Naive thymus-derived CD8-positive, alpha-beta T cell (primary cell): ENCODE measurements at regions not wholly inside any gene's neighbourhood (a gene's known extent, or its start where the extent isn't known, plus 50 kb on each side); places are given as distances from the start of the nearest gene placed in this dataset.
A peak's percentile ranks its signal among the peaks of the same experiment; 100 is the strongest.
"Not testable (repeated sequence)": the region's sequence is repeated elsewhere in the genome, so short reads cannot be mapped to it uniquely, and the experiment has no call there.

Experiments used
- ATAC-seq, 2 donors: fragments of 150-1000 bp; cut with Tn5 transposase in 1 of 2; sonication (Bioruptor Pico), chemical (Tn5 transposase) in 1 of 2; 1 replicate in 1 of 2; 2 replicates in 1 of 2; pipeline ENCODE4 v1.10.0; 2021; ENCODE audit warnings: mild to moderate bottlenecking in 2 of 2, moderate library complexity in 2 of 2
- POLR2A ChIA-PET: fragments of 350-600 bp; sonication (Branson Sonifier 250); formaldehyde crosslinking; loops from one replicate; lab custom pipeline; 2021; ENCODE audit warnings: antibody characterized with exemption; lab: Charles Lee
- DNase-seq, 10 donors: peaks; one replicate each; pipeline versions ENCODE4 v3.0.0 to v3.0.0-alpha.2; 2020 to 2022
- H3K27ac Mint-ChIP-seq, 10 donors: one replicate each; pipeline ENCODE4 v1.8.0; 2020 to 2022; ENCODE audit warnings: mild to moderate bottlenecking in 10 of 10, mixed read lengths in 10 of 10, moderate library complexity in 4 of 10, inconsistent platforms in 1 of 10
- H3K27me3 Mint-ChIP-seq, 5 donors: one replicate each; pipeline ENCODE4 v1.8.0; 2021 to 2022; ENCODE audit warnings: mixed read lengths in 5 of 5
- H3K36me3 Mint-ChIP-seq, 3 donors: one replicate each; pipeline ENCODE4 v1.8.0; 2020 to 2022; ENCODE audit warnings: mixed read lengths in 3 of 3, mild to moderate bottlenecking in 2 of 3, inconsistent platforms in 1 of 3
- H3K4me1 Mint-ChIP-seq, 4 donors: one replicate each; pipeline ENCODE4 v1.8.0; 2021 to 2022; ENCODE audit warnings: mixed read lengths in 4 of 4
- H3K4me3 Mint-ChIP-seq, 10 donors: one replicate each; pipeline ENCODE4 v1.8.0; 2020 to 2022; ENCODE audit warnings: mild to moderate bottlenecking in 10 of 10, mixed read lengths in 10 of 10, moderate library complexity in 6 of 10, inconsistent platforms in 1 of 10
- H3K9me3 Mint-ChIP-seq, 9 donors: one replicate each; pipeline ENCODE4 v1.8.0; 2020 to 2022; ENCODE audit warnings: mixed read lengths in 9 of 9, mild to moderate bottlenecking in 3 of 9, inconsistent platforms in 1 of 9, moderate library complexity in 1 of 9

DNA sequence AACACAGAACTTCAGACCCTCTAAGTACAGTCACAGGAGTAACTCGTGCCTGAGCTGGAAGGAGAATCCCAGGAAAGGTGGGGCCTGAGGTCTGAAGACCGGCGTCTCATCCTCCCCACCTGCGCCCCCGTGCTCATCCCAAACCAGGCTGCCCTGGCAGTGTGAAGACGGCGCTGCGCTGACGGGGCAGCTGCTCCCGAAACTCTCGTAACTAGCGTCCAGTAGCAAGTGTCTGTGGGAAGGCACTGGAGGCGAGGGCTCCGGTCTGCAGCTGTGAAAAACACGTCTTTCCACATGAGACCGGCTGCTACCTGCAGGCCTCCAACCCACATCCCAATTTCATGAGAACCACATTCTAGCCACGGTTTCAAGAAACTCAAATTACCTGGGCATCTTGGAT lies 136.6 kb upstream of the RNF32 start:
- Mint-ChIP-seq H3K27ac (no peak overlapping the region), H3K4me1 (no peaks in the 10 kb centered on the region), H3K36me3 (peaks cover 0 to 10% (median 5%) of the 10 kb centered on the region in 3 donors), H3K4me3 (no peak overlapping the region), H3K9me3 (peaks cover 4 to 26% (median 13%) of the 10 kb centered on the region in 9 donors), H3K27me3 (peaks cover 3 to 33% (median 13%) of the 10 kb centered on the region in 5 donors)
- POLR2A ChIA-PET: no interaction called here
- DNase-seq (no peak), ATAC-seq (no peak)

DNA sequence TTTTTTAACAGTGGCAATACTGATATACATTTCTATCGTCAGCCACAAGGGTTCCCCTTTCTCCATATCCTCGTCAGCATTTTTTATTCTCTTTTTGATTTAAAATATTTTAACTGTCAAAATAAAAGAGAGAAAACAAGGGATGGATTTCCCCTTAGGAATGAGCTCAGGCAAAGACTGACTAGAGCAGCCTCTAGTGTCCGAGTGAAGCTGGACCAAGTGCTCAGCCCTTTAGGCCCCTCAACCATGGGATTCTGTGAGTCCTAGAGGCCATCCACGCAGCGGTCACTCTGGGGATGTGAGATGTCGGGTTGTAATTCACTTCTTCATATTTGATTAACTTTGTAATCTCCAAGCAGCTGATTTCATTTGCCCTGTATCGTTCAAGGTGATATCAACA lies 137.4 kb upstream of the RNF32 start:
- peaks cover 0 to 18% (median 5%) of the 10 kb centered on the region in 9 donors for H3K9me3 Mint-ChIP-seq
- no peaks in the 10 kb centered on the region for H3K4me1 Mint-ChIP-seq
- ATAC-seq (no peak), DNase-seq (no peak)
- peaks cover 2 to 33% (median 13%) of the 10 kb centered on the region in 5 donors for H3K27me3 Mint-ChIP-seq
- H3K36me3 Mint-ChIP-seq: peaks cover 0 to 5% (median 2%) of the 10 kb centered on the region in 3 donors
- no peak overlapping the region for H3K4me3 Mint-ChIP-seq
- POLR2A ChIA-PET: no interaction called here
- H3K27ac Mint-ChIP-seq: no peak overlapping the region

DNA sequence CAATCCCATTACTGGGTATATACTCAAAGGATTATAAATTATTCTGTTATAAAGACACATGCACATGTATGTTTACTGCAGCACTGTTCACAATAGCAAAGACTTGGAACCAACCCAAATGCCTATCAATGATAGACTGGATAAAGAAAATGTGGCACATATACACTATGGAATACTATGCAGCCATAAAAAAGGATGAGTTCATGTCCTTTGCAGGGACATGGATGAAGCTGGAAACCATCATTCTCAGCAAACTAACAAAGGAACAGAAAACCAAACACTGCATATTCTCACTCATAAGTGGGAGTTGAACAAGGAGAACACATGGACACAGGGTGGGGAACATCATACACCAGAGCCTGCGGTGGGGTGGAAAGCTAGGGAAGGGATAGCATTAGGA lies 138.8 kb upstream of the RNF32 start:
- H3K27ac Mint-ChIP-seq, H3K9me3 Mint-ChIP-seq, DNase-seq, H3K36me3 Mint-ChIP-seq, H3K4me3 Mint-ChIP-seq, ATAC-seq, H3K4me1 Mint-ChIP-seq, POLR2A ChIA-PET: not testable (repeated sequence)
- peaks cover 2 to 30% (median 13%) of the 10 kb centered on the region in 5 donors for H3K27me3 Mint-ChIP-seq

DNA sequence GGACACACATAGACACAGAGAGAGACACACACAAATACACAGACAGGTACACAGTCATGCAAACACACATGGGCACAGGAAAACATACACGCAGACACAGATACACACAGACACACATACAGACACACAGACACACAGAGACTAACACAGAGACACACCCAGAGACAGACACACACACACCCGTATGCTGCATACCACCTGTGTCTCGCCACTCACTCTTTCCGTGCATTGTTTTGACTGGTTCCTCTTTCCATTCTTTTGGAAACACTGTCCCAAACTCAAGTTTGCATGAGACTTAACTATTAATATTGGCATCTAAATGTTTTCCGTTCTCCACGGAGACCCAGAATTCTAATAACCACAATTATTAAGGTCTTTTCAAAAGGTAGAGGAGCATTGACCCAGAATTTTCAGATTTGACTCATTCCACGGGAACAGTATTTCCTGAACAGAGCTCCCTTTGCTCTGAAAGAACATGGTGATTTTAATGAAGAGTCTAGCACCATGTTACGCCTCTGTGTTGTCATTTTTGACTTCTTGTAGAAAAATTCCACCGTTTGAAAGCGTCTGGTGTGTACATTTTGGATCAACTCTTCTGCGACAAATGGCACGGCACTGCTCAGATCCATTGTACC lies 141.2 kb upstream of the RNF32 start:
- H3K27me3 Mint-ChIP-seq: peaks cover 0 to 6% (median 0%) of the 10 kb centered on the region in 5 donors

DNA sequence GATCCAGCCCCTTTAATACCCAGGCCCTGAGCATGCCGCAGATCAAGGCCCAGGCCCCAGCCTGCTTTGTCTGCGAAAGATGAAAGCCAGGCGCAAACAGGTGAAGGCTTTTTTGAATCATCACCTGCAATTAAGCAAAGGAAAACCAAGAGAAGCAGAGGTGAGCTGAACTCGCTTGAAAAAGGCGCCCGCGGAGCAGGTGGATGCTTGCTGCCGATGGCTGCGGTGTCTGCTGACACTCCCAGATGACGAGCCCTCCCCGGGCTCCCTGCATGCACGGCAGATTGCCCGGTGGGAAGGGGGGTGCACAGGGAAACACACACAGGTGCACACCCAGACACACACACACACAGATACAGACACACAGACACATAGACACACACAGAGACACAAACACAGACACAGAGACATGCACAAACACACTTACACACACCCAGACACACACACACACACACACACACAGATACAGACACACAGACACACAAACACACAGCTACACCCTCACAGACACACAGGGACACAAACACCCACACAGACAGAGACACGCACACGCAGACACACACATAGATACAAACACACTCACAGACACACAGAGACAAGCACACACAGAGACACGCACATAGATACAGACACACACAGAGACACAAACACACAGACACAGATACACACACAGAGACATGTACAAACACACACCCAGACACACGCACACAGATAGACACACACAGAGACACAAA lies 142.6 kb upstream of the RNF32 start:
- no peaks in the 10 kb centered on the region for H3K4me1 Mint-ChIP-seq
- peaks cover 0 to 9% (median 0%) of the 10 kb centered on the region in 9 donors for H3K9me3 Mint-ChIP-seq
- peaks cover 0 to 3% (median 0%) of the 10 kb centered on the region in 5 donors for H3K27me3 Mint-ChIP-seq
- no peak for DNase-seq
- POLR2A ChIA-PET: no interaction called here
- no peak overlapping the region for H3K4me3 Mint-ChIP-seq
- H3K27ac Mint-ChIP-seq: no peak overlapping the region
- H3K36me3 Mint-ChIP-seq: no peaks in the 10 kb centered on the region
- ATAC-seq: no peak

More for the DNA sequence above, 141.2 kb upstream of the RNF32 start:
- no peak for DNase-seq
- no peaks in the 10 kb centered on the region for H3K4me1 Mint-ChIP-seq
- no peak for ATAC-seq
- POLR2A ChIA-PET: no interaction called here
- H3K27ac Mint-ChIP-seq: no peak overlapping the region
- H3K36me3 Mint-ChIP-seq: no peaks in the 10 kb centered on the region
- H3K9me3 Mint-ChIP-seq: peaks cover 0 to 9% (median 0%) of the 10 kb centered on the region in 9 donors
- no peak overlapping the region for H3K4me3 Mint-ChIP-seq

DNA sequence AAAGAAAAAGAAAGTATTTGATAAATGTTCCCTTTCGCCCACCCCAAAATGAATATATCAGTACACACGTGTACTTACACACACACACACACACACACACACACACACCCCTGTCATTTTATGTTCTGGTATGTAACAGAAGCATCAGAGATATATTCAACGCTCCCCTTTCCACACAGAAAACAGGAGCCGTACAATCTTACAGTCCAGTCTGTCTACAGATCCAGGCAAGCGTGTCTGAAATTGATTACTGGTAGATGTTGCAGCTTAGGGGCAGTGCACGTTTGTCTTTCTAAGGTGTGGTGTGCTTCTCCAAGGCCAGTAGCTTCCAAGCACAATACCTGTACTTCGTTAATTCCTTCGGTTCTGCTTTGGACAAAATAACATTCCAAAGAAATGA lies 143.7 kb upstream of the RNF32 start:
- H3K36me3 Mint-ChIP-seq: no peaks in the 10 kb centered on the region
- DNase-seq: no peak
- H3K27ac Mint-ChIP-seq: no peak overlapping the region
- no peaks in the 10 kb centered on the region for H3K4me1 Mint-ChIP-seq
- peaks cover 0 to 9% (median 0%) of the 10 kb centered on the region in 9 donors for H3K9me3 Mint-ChIP-seq
- H3K27me3 Mint-ChIP-seq: peaks cover 2 to 13% (median 4%) of the 10 kb centered on the region in 5 donors
- no peak for ATAC-seq
- POLR2A ChIA-PET: no interaction called here
- no peak overlapping the region for H3K4me3 Mint-ChIP-seq

DNA sequence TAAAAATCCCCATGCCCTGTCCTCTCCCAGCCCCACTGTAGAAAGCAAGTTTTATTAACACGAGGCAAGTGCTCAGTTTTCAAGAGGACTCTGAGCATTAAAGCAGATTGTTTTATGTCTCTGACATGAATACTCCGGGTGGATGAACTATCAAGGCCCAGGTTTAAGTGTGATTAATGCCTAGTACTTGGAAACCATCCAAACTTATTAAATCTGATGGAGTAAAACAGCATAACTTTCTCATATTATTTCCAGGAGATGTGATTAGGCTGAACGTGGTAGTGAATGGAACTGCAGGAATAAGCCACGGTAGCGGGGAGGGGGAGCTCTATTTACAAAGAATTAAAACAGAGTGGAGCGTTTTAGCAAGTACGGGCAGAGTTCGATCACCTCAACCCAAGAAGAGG lies 144.2 kb upstream of the RNF32 start:
- peaks cover 2 to 16% (median 6%) of the 10 kb centered on the region in 5 donors for H3K27me3 Mint-ChIP-seq
- H3K4me1 Mint-ChIP-seq: no peaks in the 10 kb centered on the region
- no peaks in the 10 kb centered on the region for H3K36me3 Mint-ChIP-seq
- H3K4me3 Mint-ChIP-seq: no peak overlapping the region
- POLR2A ChIA-PET: no interaction called here
- H3K9me3 Mint-ChIP-seq: peaks cover 0 to 7% (median 0%) of the 10 kb centered on the region in 9 donors
- ATAC-seq: no peak
- no peak for DNase-seq
- no peak overlapping the region for H3K27ac Mint-ChIP-seq

DNA sequence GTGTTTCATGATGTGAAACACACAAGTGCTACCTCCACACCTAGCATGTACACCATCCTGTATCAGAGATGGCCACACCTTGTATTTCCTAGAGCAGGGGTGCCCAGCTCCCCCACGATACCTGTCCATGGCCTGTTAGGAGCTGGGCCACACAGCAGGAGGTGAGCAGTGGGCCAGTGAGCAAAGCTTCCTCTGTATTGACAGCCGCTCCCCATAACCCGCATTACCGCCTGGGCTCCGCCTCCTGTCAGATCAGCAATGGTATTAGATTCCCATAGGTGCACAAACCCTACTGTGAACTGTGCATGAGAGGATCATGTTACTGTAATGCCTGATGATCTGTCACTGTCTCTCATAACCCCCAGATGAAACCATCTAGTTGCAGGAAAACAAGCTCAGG lies 145.6 kb upstream of the RNF32 start:
- H3K27ac Mint-ChIP-seq: no peak overlapping the region
- ATAC-seq: no peak
- DNase-seq: no peak
- H3K36me3 Mint-ChIP-seq: no peaks in the 10 kb centered on the region
- H3K4me3 Mint-ChIP-seq: no peak overlapping the region
- POLR2A ChIA-PET: no interaction called here
- H3K4me1 Mint-ChIP-seq: no peaks in the 10 kb centered on the region
- H3K27me3 Mint-ChIP-seq: peaks cover 0 to 16% (median 6%) of the 10 kb centered on the region in 5 donors
- H3K9me3 Mint-ChIP-seq: no peaks in the 10 kb centered on the region

DNA sequence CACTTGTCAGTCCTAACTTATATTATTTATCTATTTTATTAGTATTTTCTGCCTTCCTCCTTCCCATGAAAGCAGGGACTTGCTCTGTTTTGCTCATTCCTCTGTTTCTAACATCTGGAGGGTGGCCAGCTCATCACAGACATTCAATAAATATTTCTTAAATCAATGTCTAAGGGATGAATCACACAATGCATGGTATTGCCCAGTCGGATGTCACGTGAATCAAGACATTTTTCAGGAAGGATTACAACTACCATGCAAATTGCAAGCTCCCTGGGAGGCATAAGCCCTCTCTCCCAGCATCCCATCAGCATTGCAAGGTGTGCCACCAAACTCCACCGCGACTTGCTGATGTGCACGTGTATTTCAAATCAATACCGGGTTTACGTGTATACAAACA lies 146.6 kb upstream of the RNF32 start:
- H3K4me3 Mint-ChIP-seq: no peak overlapping the region
- H3K4me1 Mint-ChIP-seq: no peaks in the 10 kb centered on the region
- no peaks in the 10 kb centered on the region for H3K9me3 Mint-ChIP-seq
- DNase-seq (no peak), ATAC-seq (no peak)
- POLR2A ChIA-PET: no interaction called here
- H3K27me3 Mint-ChIP-seq: peaks cover 1 to 19% (median 9%) of the 10 kb centered on the region in 5 donors
- H3K36me3 Mint-ChIP-seq: no peaks in the 10 kb centered on the region
- no peak overlapping the region for H3K27ac Mint-ChIP-seq

DNA sequence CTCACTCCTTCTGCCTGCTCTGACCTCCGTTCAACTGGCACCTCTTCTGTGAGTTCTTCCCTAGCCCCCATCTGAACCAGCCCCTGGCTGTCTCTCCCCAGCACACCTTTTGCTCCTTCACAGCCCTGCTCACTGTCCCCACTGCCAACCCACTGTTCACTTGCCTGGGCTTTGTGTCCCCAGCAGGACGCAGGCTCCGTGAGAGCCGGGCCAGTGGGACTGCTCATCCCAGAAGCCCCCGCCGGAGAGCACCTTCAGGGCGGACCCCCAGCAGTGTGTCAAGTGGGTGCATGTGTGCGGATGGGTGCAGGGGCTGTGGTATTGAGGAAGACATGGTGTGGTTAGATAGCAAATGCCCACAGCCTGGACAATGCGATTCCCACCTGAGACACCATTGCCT lies 148.4 kb upstream of the RNF32 start:
- peak overlapping the region in 1 of 10 donors; percentile 51 for H3K27ac Mint-ChIP-seq
- H3K36me3 Mint-ChIP-seq: no peaks in the 10 kb centered on the region
- ATAC-seq (no peak), DNase-seq (no peak)
- no peak overlapping the region for H3K4me3 Mint-ChIP-seq
- no peaks in the 10 kb centered on the region for H3K4me1 Mint-ChIP-seq
- H3K9me3 Mint-ChIP-seq: no peaks in the 10 kb centered on the region
- H3K27me3 Mint-ChIP-seq: peaks cover 4 to 32% (median 9%) of the 10 kb centered on the region in 5 donors
- POLR2A ChIA-PET: interaction anchor here (0.5 kb wide), 1 partner anchor 189 kb away, joined by 3 read pairs; no protein-coding TSS in a partner anchor

DNA sequence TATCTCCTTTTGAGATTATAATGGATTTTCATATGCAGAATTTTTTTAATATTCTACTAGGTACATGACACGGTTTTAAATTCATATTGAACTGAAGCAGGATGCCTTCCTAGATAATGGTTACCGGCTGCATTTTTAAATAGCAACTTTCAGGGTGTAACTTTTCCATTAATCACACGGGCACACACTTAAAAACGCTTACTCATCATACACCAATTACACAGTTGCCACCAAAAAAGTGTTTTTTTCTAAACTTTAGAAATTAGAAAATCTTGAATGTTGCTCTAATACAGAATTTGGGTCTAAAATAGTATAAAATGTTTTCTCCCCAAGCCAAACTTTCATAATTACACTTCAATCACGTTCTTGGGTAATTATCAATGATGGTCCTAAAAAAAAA lies 149.1 kb upstream of the RNF32 start:
- POLR2A ChIA-PET: no interaction called here
- Mint-ChIP-seq H3K9me3 (no peaks in the 10 kb centered on the region), H3K4me3 (no peak overlapping the region), H3K27ac (no peak overlapping the region), H3K36me3 (no peaks in the 10 kb centered on the region), H3K27me3 (peaks cover 4 to 32% (median 9%) of the 10 kb centered on the region in 5 donors), H3K4me1 (no peaks in the 10 kb centered on the region)
- ATAC-seq: no peak
- no peak for DNase-seq

DNA sequence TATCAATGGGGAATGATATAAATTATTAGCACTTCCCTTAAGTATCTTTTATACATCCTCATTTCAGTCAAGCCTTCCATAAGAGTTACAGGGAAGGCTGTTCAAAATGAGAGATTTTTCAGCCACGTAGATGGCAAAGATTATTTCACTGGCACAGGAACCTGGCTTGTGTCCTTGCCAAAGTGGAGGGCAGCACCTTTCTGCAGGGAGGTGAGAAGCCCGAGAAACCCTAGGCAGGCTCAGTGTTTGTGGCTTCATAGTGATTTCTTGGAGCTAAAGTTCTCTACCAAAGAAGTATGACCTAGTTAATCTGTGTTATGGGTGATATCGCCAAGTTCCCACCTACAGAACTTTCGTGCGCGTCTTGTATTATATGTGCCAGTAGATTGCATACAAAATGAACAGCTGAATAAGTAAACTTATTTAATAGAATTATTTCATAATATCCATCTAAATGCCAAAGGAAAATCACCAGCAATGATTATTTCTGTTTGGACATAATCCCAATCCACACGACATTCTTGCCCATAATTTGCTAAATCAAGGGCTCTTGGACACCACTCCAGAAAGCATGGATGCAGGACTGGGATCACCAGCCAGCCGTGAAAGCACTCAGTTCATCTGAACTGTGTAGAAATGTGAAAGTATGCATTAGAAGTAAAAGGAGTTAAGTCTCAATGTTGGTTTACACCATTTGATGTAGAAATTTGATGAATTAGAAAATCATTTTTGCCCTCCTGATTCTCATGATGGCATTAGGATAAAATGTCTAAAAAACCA lies 150.4 kb upstream of the RNF32 start:
- DNase-seq: no peak
- no peaks in the 10 kb centered on the region for H3K9me3 Mint-ChIP-seq
- ATAC-seq: no peak
- peaks cover 4 to 32% (median 9%) of the 10 kb centered on the region in 5 donors for H3K27me3 Mint-ChIP-seq
- H3K4me3 Mint-ChIP-seq: no peak overlapping the region
- H3K36me3 Mint-ChIP-seq: no peaks in the 10 kb centered on the region
- H3K4me1 Mint-ChIP-seq: no peaks in the 10 kb centered on the region
- H3K27ac Mint-ChIP-seq: no peak overlapping the region
- POLR2A ChIA-PET: no interaction called here
